Transverse colon (tissue), 4 donors: ENCODE measurements at regions not wholly inside any gene's neighbourhood (a gene's known extent, or its start where the extent isn't known, plus 50 kb on each side); places are given as distances from the start of the nearest gene placed in this dataset.
A peak's percentile ranks its signal among the peaks of the same experiment; 100 is the strongest.
"Not testable (repeated sequence)": the region's sequence is repeated elsewhere in the genome, so short reads cannot be mapped to it uniquely, and the experiment has no call there.

ENCODE experiments used
- DNase-seq: peaks from one replicate; pipeline ENCODE4 v3.0.0-alpha.2; 2019
- H3K27ac ChIP-seq, 4 donors: fragments of 200-600 bp; sonication (generic); 2 replicates each; pipeline ENCODE4 v1.5.1; 2016 to 2018; ENCODE audit warnings: inconsistent platforms in 4 of 4
- H3K27me3 ChIP-seq: fragments of 200-600 bp; sonication (generic); 2 replicates; pipeline ENCODE4 v1.5.1; 2017; ENCODE audit warnings: inconsistent platforms
- H3K36me3 ChIP-seq, 4 donors: fragments of 200-600 bp; sonication (generic); 2 replicates each; pipeline ENCODE4 v1.5.1; 2017 to 2019; ENCODE audit warnings: inconsistent platforms in 4 of 4
- H3K4me1 ChIP-seq, 4 donors: fragments of 200-600 bp; sonication (generic); 2 replicates each; pipeline ENCODE4 v1.5.1; 2017 to 2020; ENCODE audit warnings: inconsistent platforms in 4 of 4
- H3K4me3 ChIP-seq, 4 donors: fragments of 200-600 bp; sonication (generic); 1 replicate in 1 of 4; 2 replicates in 3 of 4; pipeline versions ENCODE4 v1.5.1 to v1.6.1; 2017 to 2019; ENCODE audit warnings: inconsistent platforms in 4 of 4
- H3K9me3 ChIP-seq, 2 donors: fragments of 200-600 bp; sonication (generic); 2 replicates each; pipeline ENCODE4 v1.5.1; 2017 to 2019; ENCODE audit warnings: inconsistent platforms in 2 of 2
- CTCF ChIP-seq, 5 experiments: fragments of 200-600 bp in 3 of 5; fragments of 450-650 bp in 2 of 5; sonication (generic) in 3 of 5; IDR thresholded peaks; 1 replicate in 2 of 5; 2 replicates in 3 of 5; pipeline ENCODE4 v1.5.1; 2016 to 2017; ENCODE audit warnings: antibody characterized with exemption in 5 of 5, inconsistent platforms in 3 of 5, mild to moderate bottlenecking in 2 of 5, moderate library complexity in 1 of 5
- EP300 ChIP-seq: sonication (generic); formaldehyde crosslinking; IDR thresholded peaks from one replicate; pipeline ENCODE4 v1.6.1; 2017; ENCODE audit warnings: antibody characterized with exemption, low read depth
- POLR2A ChIP-seq: fragments of 450-650 bp; IDR thresholded peaks from one replicate; pipeline ENCODE4 v1.6.1; 2016; ENCODE audit warnings: antibody characterized with exemption, mild to moderate bottlenecking, moderate library complexity
- POLR2AphosphoS5 ChIP-seq, 3 donors: sonication (generic); formaldehyde crosslinking; IDR thresholded peaks; one replicate each; pipeline ENCODE4 v1.6.1; 2016; ENCODE audit warnings: antibody characterized with exemption in 3 of 3
- whole genome bisulfite sequencing, 2 donors: methylation state at CpG; one replicate each; pipeline ENCODE4 v1.1.5; 2018; ENCODE audit warnings: low coverage in 1 of 2; 5-methylcytosine and 5-hydroxymethylcytosine counted together
- in situ Hi-C, 4 donors: fragments of 200-750 bp; cut with MboI; loops; one replicate each; pipeline versions ENCODE4 v1.15.0 to v1.15.1; 2017; ENCODE audit warnings: low sequenced_read_pairs in 3 of 4, low pct_ligation_motif_present in 1 of 4, low pct_unique_long_range_greater_than_20kb in 1 of 4
- intact Hi-C: fragments of 100-400 bp; cut with DNase I; formaldehyde crosslinking; loops from one replicate; pipeline ENCODE4 v1.15.1; 2023; ENCODE audit warnings: low total_unique reads

GRCh38 chr11:13577881-13578280, 82.1 kb upstream of the PTH start:
- Histone ChIP-seq H3K9me3 (no peaks in the 10 kb centered on the region), H3K36me3 (no peaks in the 10 kb centered on the region), H3K27ac (no peak overlapping the region), H3K4me3 (no peak overlapping the region), H3K27me3 (peaks cover 3% of the 10 kb centered on the region), H3K4me1 (peaks cover 0 to 6% (median 0%) of the 10 kb centered on the region in 4 donors)
- 40 to 46% methylated on average over 2 of the region's 2 CpGs for WGBS, 2 donors
- TF ChIP-seq POLR2AphosphoS5 (IDR thresholded peaks at IDR 0.05) (no peak), CTCF (IDR thresholded peaks at IDR 0.05) (no peak), POLR2A (no peak), EP300 (no peak)
- DNase-seq, result no peak
- in situ Hi-C loops (loop anchor here in 1 of 4 donors (10.0 kb wide), 1 partner anchor 63 kb away; no protein-coding TSS in a partner anchor), intact Hi-C loops (no loop called here)

GRCh38 chr11:13576995-13577394, 81.2 kb upstream of the PTH start:
- no peaks in the 10 kb centered on the region for H3K36me3 ChIP-seq
- TF ChIP-seq CTCF (IDR thresholded peaks at IDR 0.05) (no peak), POLR2A (no peak), POLR2AphosphoS5 (IDR thresholded peaks at IDR 0.05) (no peak), EP300 (no peak)
- no peak overlapping the region for H3K27ac ChIP-seq
- peaks cover 3% of the 10 kb centered on the region for H3K27me3 ChIP-seq
- no peaks in the 10 kb centered on the region for H3K9me3 ChIP-seq
- WGBS, 2 donors, result 50 to 74% methylated on average over 1 of the region's 1 CpG
- no peak overlapping the region for H3K4me3 ChIP-seq
- intact Hi-C loops, result no loop called here
- no peak for DNase-seq
- peaks cover 0 to 6% (median 0%) of the 10 kb centered on the region in 4 donors for H3K4me1 ChIP-seq
- in situ Hi-C loops, result loop anchor here in 1 of 4 donors (10.0 kb wide), 1 partner anchor 62 kb away; no protein-coding TSS in a partner anchor

- H3K27ac ChIP-seq, H3K4me3 ChIP-seq, H3K27me3 ChIP-seq, intact Hi-C loops, H3K36me3 ChIP-seq, DNase-seq, H3K4me1 ChIP-seq, H3K9me3 ChIP-seq: not testable (repeated sequence)
- in situ Hi-C loops, result loop anchor here in 1 of 4 donors (10.0 kb wide), 1 partner anchor 61 kb away; no protein-coding TSS in a partner anchor
- WGBS, 2 donors, result 85 to 100% methylated on average over 1 of the region's 1 CpG
Measured at GRCh38 chr11:13575385-13575784, 79.6 kb upstream of the PTH start.

- DNase-seq, result no peak
- H3K27me3 ChIP-seq, result no peaks in the 10 kb centered on the region
- intact Hi-C loops, result no loop called here
- H3K9me3 ChIP-seq, result no peaks in the 10 kb centered on the region
- no peak overlapping the region for H3K27ac ChIP-seq
- no peaks in the 10 kb centered on the region for H3K4me1 ChIP-seq
- no peak overlapping the region for H3K4me3 ChIP-seq
- H3K36me3 ChIP-seq, result no peaks in the 10 kb centered on the region
- TF ChIP-seq POLR2AphosphoS5 (IDR thresholded peaks at IDR 0.05), result no peak
- in situ Hi-C loops, result no loop called here
Measured at GRCh38 chr11:13567551-13567950, 71.8 kb upstream of the PTH start.

GRCh38 chr11:13561860-13562259, 66.1 kb upstream of the PTH start:
- DNase-seq, result no peak
- Histone ChIP-seq H3K4me3 (no peak overlapping the region), H3K9me3 (no peaks in the 10 kb centered on the region), H3K36me3 (no peaks in the 10 kb centered on the region), H3K27ac (no peak overlapping the region), H3K4me1 (no peaks in the 10 kb centered on the region), H3K27me3 (no peaks in the 10 kb centered on the region)
- in situ Hi-C loops, result no loop called here
- no peak for TF ChIP-seq POLR2AphosphoS5 (IDR thresholded peaks at IDR 0.05)
- intact Hi-C loops, result no loop called here

- H3K27ac ChIP-seq, H3K4me1 ChIP-seq: not testable (repeated sequence)
- DNase-seq, result peak; percentile 60
Measured at GRCh38 chr11:13560341-13560740, 64.5 kb upstream of the PTH start.

More at GRCh38 chr11:13560341-13560740, 64.5 kb upstream of the PTH start:
- in situ Hi-C loops, H3K36me3 ChIP-seq, H3K27me3 ChIP-seq, H3K4me3 ChIP-seq, intact Hi-C loops, H3K9me3 ChIP-seq: not testable (repeated sequence)
- 55% methylated on average over 10 of the region's 11 CpGs; no CpG with 5 or more reads in 1 of the 2 donors for WGBS, 2 donors
